Cardiac fibroblast (primary cell): ENCODE measurements at regions not wholly inside any gene's neighbourhood (a gene's known extent, or its start where the extent isn't known, plus 50 kb on each side); places are given as distances from the start of the nearest gene placed in this dataset.

Source experiments
- DNase-seq, 2 donors: peaks; one replicate each; pipeline versions ENCODE4 v3.0.0 to v3.0.0-alpha.2; 2010; ENCODE audit warnings: low read depth in 2 of 2
- H3K4me3 ChIP-seq, 2 donors: replicated peaks in 1 of 2; 1 replicate in 1 of 2; 2 replicates in 1 of 2; pipeline ENCODE4 v1.5.1; 2011; ENCODE audit warnings: low read depth in 2 of 2, low read length in 2 of 2, mild to moderate bottlenecking in 2 of 2, moderate library complexity in 1 of 2
- CTCF ChIP-seq: IDR thresholded peaks from one replicate; pipeline ENCODE4 v1.5.1; 2011; ENCODE audit warnings: low read depth, mild to moderate bottlenecking, low read length, inconsistent platforms

GRCh38 chr4:102143433-102143832 lies 201.8 kb downstream of the SLC39A8 start:
- TF ChIP-seq CTCF, result no peak
- peak; percentile 3 to 28 for DNase-seq
- H3K4me3 ChIP-seq, result no peak overlapping the region

- TF ChIP-seq CTCF, result no peak
- no peak for DNase-seq
- H3K4me3 ChIP-seq, result no peak overlapping the region
Measured at GRCh38 chr4:102141842-102142241, 203.4 kb downstream of the SLC39A8 start.

GRCh38 chr4:102139932-102140331 lies 205.3 kb downstream of the SLC39A8 start:
- DNase-seq, result peak in 1 of 2 donors; percentile 14
- no peak overlapping the region for H3K4me3 ChIP-seq
- TF ChIP-seq CTCF, result no peak

- H3K4me3 ChIP-seq, result no peak overlapping the region
- peak; percentile 79 to 96 for DNase-seq
- TF ChIP-seq CTCF, result no peak
Measured at GRCh38 chr4:102139132-102139573, 206.1 kb downstream of the SLC39A8 start.

- DNase-seq, result no peak
- no peak for TF ChIP-seq CTCF
Measured at GRCh38 chr4:102137217-102137616, 208.1 kb downstream of the SLC39A8 start.

GRCh38 chr4:102129810-102130209 lies 215.5 kb downstream of the SLC39A8 start:
- no peak for TF ChIP-seq CTCF
- H3K4me3 ChIP-seq, result no peak overlapping the region
- no peak for DNase-seq

More at GRCh38 chr4:102137217-102137616, 208.1 kb downstream of the SLC39A8 start:
- H3K4me3 ChIP-seq, result no peak overlapping the region
